Liver (tissue), 8 donors: ENCODE measurements at regions not wholly inside any gene's neighbourhood (a gene's known extent, or its start where the extent isn't known, plus 50 kb on each side); places are given as distances from the start of the nearest gene placed in this dataset.

Experiments used
- DNase-seq: peaks from one replicate; pipeline ENCODE4 v3.0.0-alpha.2; 2017; ENCODE audit warnings: low spot score
- H3K27ac ChIP-seq, 2 donors: one replicate each; pipeline ENCODE4 v1.7.0; 2013; ENCODE audit warnings: inconsistent platforms in 2 of 2, low read length in 2 of 2, control low read depth in 1 of 2, low read depth in 1 of 2, mild to moderate bottlenecking in 1 of 2
- H3K27me3 ChIP-seq, 4 donors: one replicate each; pipeline versions ENCODE4 v1.6.1 to v1.7.0; 2013; ENCODE audit warnings: low read length in 3 of 4, inconsistent platforms in 1 of 4, mild to moderate bottlenecking in 1 of 4, moderate library complexity in 1 of 4; ENCODE audit not compliant: control insufficient read depth in 4 of 4, insufficient read depth in 4 of 4
- H3K36me3 ChIP-seq, 4 donors: one replicate each; pipeline versions ENCODE4 v1.6.1 to v1.7.0; 2013; ENCODE audit warnings: low read length in 3 of 4, mild to moderate bottlenecking in 3 of 4, low read depth in 1 of 4, moderate library complexity in 1 of 4; ENCODE audit not compliant: control insufficient read depth in 4 of 4, insufficient read depth in 3 of 4
- H3K4me1 ChIP-seq, 4 donors: one replicate each; pipeline versions ENCODE4 v1.6.1 to v1.7.0; 2013; ENCODE audit warnings: low read length in 3 of 4, mild to moderate bottlenecking in 3 of 4, moderate library complexity in 1 of 4; ENCODE audit not compliant: control insufficient read depth in 4 of 4, insufficient read depth in 4 of 4
- H3K4me3 ChIP-seq, 3 donors: one replicate each; pipeline versions ENCODE4 v1.6.1 to v1.7.0; 2013; ENCODE audit warnings: low read length in 3 of 3, control low read depth in 1 of 3, low read depth in 1 of 3, mild to moderate bottlenecking in 1 of 3
- H3K9ac ChIP-seq, 2 donors: one replicate each; pipeline ENCODE4 v1.7.0; 2013; ENCODE audit warnings: low read length in 2 of 2, mild to moderate bottlenecking in 2 of 2, moderate library complexity in 2 of 2, control low read depth in 1 of 2, low read depth in 1 of 2
- H3K9me3 ChIP-seq, 4 donors: one replicate each; pipeline versions ENCODE4 v1.6.1 to v1.7.0; 2013; ENCODE audit warnings: low read length in 3 of 4; ENCODE audit not compliant: control insufficient read depth in 4 of 4
- ATF3 ChIP-seq: IDR thresholded peaks from 2 replicates; pipeline ENCODE4 v1.6.1; 2016; ENCODE audit warnings: antibody characterized with exemption
- CTCF ChIP-seq: fragments of 150-350 bp; IDR thresholded peaks from 2 replicates; pipeline ENCODE4 v1.5.1; 2017; ENCODE audit warnings: improper control_type of control experiment, low read depth, low read length; ENCODE audit not compliant: missing input control
- EGR1 ChIP-seq, 2 donors: IDR thresholded peaks; 2 replicates each; pipeline ENCODE4 v1.6.1; 2016 to 2018; ENCODE audit warnings: antibody characterized with exemption in 2 of 2, low read depth in 2 of 2
- FOXA1 ChIP-seq: IDR thresholded peaks from 2 replicates; pipeline ENCODE4 v1.6.1; 2016; ENCODE audit warnings: antibody characterized with exemption
- FOXA2 ChIP-seq: IDR thresholded peaks from 2 replicates; pipeline ENCODE4 v1.6.1; 2016; ENCODE audit warnings: antibody characterized with exemption
- GABPA ChIP-seq, 2 donors: IDR thresholded peaks in 1 of 2; conservative IDR thresholded peaks in 1 of 2; 2 replicates each; pipeline ENCODE4 v1.6.1; 2016; ENCODE audit warnings: antibody characterized with exemption in 2 of 2, mild to moderate bottlenecking in 1 of 2, moderate library complexity in 1 of 2
- HNF4A ChIP-seq, 2 donors: conservative IDR thresholded peaks; 2 replicates each; pipeline ENCODE4 v1.6.1; 2016; ENCODE audit warnings: antibody characterized with exemption in 2 of 2, mild to moderate bottlenecking in 2 of 2
- HNF4G ChIP-seq: IDR thresholded peaks from 2 replicates; pipeline ENCODE4 v1.6.1; 2016; ENCODE audit warnings: antibody characterized with exemption
- JUND ChIP-seq, 2 donors: IDR thresholded peaks; 2 replicates each; pipeline ENCODE4 v1.6.1; 2016; ENCODE audit warnings: antibody characterized with exemption in 2 of 2
- MAX ChIP-seq: IDR thresholded peaks from 2 replicates; pipeline ENCODE4 v1.6.1; 2016; ENCODE audit warnings: antibody characterized with exemption
- NR2F2 ChIP-seq: IDR thresholded peaks from 2 replicates; pipeline ENCODE4 v1.6.1; 2016; ENCODE audit warnings: antibody characterized with exemption
- RAD21 ChIP-seq, 2 donors: IDR thresholded peaks; 2 replicates each; pipeline ENCODE4 v1.6.1; 2016; ENCODE audit warnings: antibody characterized with exemption in 2 of 2, mild to moderate bottlenecking in 2 of 2
- REST ChIP-seq: IDR thresholded peaks from 2 replicates; pipeline ENCODE4 v1.6.1; 2016; ENCODE audit warnings: antibody characterized with exemption, mild to moderate bottlenecking
- RXRA ChIP-seq, 2 donors: IDR thresholded peaks; 2 replicates each; pipeline ENCODE4 v1.6.1; 2017 to 2018; ENCODE audit warnings: antibody characterized with exemption in 2 of 2, mild to moderate bottlenecking in 1 of 2
- SP1 ChIP-seq: IDR thresholded peaks from 2 replicates; pipeline ENCODE4 v1.6.1; 2018; ENCODE audit warnings: antibody characterized with exemption, mild to moderate bottlenecking
- TAF1 ChIP-seq: conservative IDR thresholded peaks from 2 replicates; pipeline ENCODE4 v1.6.1; 2016; ENCODE audit warnings: antibody characterized with exemption, mild to moderate bottlenecking
- YY1 ChIP-seq: IDR thresholded peaks from 2 replicates; pipeline ENCODE4 v1.6.1; 2016; ENCODE audit warnings: antibody characterized with exemption, mild to moderate bottlenecking
- ZBTB33 ChIP-seq: IDR thresholded peaks from 2 replicates; pipeline ENCODE4 v1.6.1; 2016; ENCODE audit warnings: antibody characterized with exemption
- WGBS: extraction: QIAGEN DNeasy Blood & Tissue Kit; methylation state at CpG from one replicate; pipeline ENCODE4 v1.1.7; 2013; 5-methylcytosine and 5-hydroxymethylcytosine counted together
- donor health status: healthy.
- donor health status: healthy.
- donor health status: healthy.
- donor health status: healthy.
- donor health status: healthy.

- H3K9me3 ChIP-seq: no peaks in the 10 kb centered on the region
- TF ChIP-seq ATF3 (no peak), HNF4A (conservative IDR thresholded peaks at IDR 0.05) (no peak), EGR1 (IDR thresholded peaks at IDR 0.05; ENCODE audit: low read depth in 2 of 2) (no peak), HNF4G (no peak), YY1 (no peak), ZBTB33 (no peak), NR2F2 (no peak), TAF1 (no peak), RXRA (IDR thresholded peaks at IDR 0.05) (no peak), GABPA (IDR thresholded peaks at IDR 0.05 in 1 of 2, conservative IDR thresholded peaks at IDR 0.05 in 1 of 2) (no peak), FOXA1 (no peak), SP1 (no peak), MAX (no peak), FOXA2 (no peak), JUND (IDR thresholded peaks at IDR 0.05) (no peak), RAD21 (IDR thresholded peaks at IDR 0.05) (no peak), CTCF (no peak), REST (no peak)
- H3K36me3 ChIP-seq: no peaks in the 10 kb centered on the region
- WGBS: 87% methylated on average over 10 of the region's 10 CpGs
- H3K27ac ChIP-seq: no peak overlapping the region
- H3K4me3 ChIP-seq: no peak overlapping the region
- no peak overlapping the region for H3K9ac ChIP-seq
- H3K4me1 ChIP-seq: no peaks in the 10 kb centered on the region
- peaks cover 0 to 5% (median 0%) of the 10 kb centered on the region in 4 donors for H3K27me3 ChIP-seq
- DNase-seq: no peak
Measured at GRCh38 chr16:54365990-54366634, 79.5 kb upstream of the IRX3 start.
